Adrenal gland (tissue), 5 donors: ENCODE measurements at regions not wholly inside any gene's neighbourhood (a gene's known extent, or its start where the extent isn't known, plus 50 kb on each side); places are given as distances from the start of the nearest gene placed in this dataset.

Experiments
- CTCF ChIP-seq, 6 experiments: fragments of 450-650 bp in 4 of 6; fragments of 200-600 bp in 2 of 6; sonication (generic) in 1 of 6; IDR thresholded peaks; 1 replicate in 5 of 6; 2 replicates in 1 of 6; pipeline versions ENCODE4 v1.5.1 to v1.8.0; 2016 to 2021; ENCODE audit warnings: antibody characterized with exemption in 6 of 6, mild to moderate bottlenecking in 2 of 6, moderate library complexity in 1 of 6
- POLR2A ChIP-seq, 2 donors: fragments of 450-650 bp; IDR thresholded peaks; one replicate each; pipeline ENCODE4 v1.6.1; 2017; ENCODE audit warnings: antibody characterized with exemption in 2 of 2, mild to moderate bottlenecking in 2 of 2, moderate library complexity in 1 of 2
- donor health status: DM: no; HTN: no; CAD: no.

GRCh38 chr20:56735084-56735642 is 106.1 kb downstream of the TFAP2C start:
- TF ChIP-seq CTCF (IDR thresholded peaks at IDR 0.05), result no peak
- no peak for TF ChIP-seq POLR2A (IDR thresholded peaks at IDR 0.05)
